GM19238 (cell line): ENCODE measurements at regions not wholly inside any gene's neighbourhood (a gene's known extent, or its start where the extent isn't known, plus 50 kb on each side); places are given as distances from the start of the nearest gene placed in this dataset.
A peak's percentile ranks its signal among the peaks of the same experiment; 100 is the strongest.

Experiments used
- DNase-seq: peaks from one replicate; pipeline ENCODE4 v3.0.0; 2011; ENCODE audit warnings: low spot score; ENCODE audit not compliant: insufficient read length

DNA sequence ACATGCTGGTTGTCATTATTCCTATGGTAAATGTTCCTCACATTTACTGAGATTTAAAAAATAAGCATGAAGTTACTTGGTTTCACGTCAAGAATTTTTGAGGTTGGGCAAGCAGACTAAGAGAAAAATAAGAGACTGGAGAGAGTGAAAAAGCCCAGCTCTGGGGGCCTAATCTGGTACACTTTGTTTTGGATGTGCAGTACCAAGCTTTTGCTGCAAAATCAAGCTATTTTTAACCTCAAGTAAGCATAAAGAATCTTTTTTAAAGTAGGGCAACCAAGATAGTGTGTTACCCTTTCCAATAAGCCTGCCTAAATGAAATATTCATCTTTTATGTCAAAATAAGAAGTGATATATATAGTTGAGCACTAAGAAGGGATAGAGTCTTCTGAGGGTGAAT is 79.4 kb upstream of the ARHGAP20 start:
- DNase-seq = no peak

DNA sequence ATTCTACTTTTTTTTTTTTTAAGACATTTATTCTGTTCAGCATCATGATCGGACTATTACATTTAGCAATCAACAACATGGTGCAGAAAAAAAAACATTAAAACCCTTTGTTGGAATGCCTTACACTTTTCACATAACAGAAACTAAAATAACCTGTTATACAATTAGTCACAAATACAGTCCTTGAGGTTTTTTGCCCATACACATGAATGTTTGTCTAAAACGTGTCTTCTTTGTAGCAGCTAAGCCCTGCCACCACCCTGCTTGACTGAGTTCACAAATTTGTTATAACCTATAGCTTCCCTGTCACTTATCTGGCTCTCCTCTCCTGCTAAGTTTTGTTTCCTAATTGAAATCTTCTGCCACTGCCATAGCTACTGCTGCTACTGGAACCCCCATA is 75.4 kb upstream of the ARHGAP20 start:
- no peak for DNase-seq

DNA sequence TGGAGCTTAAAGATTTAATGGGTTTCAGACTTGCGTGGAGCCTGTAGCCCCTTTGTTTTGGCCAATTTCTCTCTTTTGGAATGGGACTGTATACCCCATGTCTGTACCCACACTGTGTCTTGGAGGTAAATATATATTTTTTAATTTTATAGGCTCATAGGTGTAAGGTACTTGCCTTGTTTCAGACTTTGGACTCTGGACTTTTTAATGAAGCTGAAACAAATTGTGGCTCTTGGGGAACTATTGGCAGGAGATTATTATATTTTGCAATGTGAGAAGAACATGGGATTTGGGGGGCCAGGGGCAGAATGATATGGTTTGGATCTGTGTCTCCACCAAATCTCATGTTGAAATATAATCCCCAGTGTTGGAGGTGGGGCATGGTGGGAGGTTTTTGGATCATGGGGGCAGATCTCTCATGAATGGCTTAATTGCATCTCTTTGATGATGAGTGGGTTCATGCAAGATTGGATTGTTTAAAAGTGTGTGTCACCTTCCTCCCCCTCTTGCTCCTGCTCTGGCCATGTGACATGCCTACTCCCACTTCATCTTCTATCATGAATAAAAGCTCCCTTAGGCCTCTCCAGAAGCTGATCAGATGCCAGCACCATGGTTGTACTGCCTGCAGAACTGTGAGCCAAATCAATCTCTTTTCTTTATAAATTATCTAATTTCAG is 74.1 kb upstream of the ARHGAP20 start:
- DNase-seq = no peak

DNA sequence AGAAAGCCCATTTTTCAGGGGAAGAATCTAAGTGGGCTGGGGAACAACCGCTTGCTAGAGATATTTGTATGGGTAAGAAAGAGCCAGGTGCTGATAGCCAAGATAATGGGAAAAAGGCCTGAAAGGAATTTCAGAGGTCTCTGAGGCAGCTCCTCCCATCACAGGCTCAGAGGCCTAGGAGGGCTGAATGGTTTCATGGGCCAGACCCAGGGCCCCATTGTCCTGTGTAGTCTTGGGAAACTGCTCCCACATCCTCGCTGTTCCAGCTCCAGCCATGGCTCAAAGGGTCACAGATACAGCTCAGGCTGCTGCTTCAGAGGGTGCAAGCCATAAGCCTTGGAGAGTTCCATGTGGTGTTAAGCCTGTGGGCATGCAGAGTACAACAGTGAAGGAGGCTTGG is 73.2 kb upstream of the ARHGAP20 start:
- no peak for DNase-seq

DNA sequence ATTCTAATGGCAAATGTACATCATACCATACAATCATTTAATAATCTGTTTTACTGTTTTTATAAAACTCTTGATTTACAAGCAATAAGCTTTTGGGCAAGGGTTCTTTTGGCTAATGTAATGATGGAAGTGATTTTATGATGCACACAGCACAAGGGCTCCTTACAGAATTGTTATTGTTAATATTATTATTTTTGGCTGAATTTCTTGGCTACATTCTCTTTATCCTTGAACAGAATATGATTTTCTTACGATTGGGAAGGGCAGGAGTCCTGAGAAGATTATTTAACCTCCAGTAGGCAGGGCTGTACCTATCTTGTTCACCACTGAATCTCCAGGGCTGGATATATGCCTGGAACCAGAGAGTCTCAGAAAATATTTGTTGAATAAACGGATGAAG is 70.4 kb upstream of the ARHGAP20 start:
- no peak for DNase-seq

DNA sequence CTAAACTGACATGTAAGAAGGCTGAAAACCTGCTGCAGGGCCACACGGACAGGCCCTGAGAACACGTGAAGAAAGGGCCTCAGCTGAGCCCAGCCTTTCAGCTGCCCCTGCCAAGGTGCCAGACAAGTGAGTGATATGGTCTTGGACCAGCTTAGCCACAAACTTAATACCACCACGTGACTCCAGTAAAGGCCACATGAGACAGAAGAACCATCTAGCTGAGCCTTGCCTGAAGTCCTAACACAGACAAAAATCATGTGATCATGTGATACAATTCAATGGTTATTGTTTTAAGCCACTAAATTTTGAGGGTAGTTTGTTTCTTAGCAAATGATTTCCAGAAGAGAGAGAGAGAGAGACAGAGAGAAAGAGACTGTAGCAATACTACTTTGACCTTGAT is 66.9 kb upstream of the ARHGAP20 start:
- DNase-seq = no peak

DNA sequence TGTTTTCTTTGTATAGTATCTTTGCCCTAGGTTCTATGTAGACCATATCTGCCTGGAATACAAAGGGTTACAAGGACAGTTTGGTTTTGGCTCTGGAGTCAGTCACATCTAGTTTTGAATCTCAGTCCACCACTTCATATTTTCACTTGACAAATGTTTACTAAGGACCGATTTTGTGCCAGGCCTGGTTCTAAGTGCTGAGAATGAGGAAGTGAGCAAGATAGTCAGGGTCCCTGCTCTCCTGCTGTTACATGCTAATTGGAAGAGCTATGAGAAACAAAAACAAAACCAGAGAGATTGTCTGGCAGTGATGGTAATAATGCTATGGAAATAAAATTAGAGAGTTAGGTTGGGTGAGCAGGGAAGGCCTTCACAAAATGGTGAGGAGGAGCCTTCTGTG is 66.1 kb upstream of the ARHGAP20 start:
- peak; percentile 5 for DNase-seq

DNA sequence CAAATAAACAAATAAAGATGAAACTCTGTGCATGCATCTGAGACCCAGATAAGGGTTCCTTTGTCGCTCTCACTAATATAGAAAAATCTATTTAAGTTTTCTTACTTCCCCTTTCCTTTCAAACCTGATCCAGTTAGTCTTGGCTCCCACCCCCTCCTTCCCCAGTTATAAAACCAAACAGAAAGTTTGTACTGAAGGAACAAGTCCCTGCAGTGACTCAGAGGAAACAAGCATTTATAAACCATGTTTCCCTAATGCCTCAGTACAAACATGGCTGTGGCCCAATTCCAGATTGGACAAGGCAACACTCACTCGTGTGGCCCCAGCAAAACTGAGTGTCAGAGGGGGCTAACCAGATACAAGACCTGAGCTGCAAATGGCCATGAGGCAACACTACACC is 65.5 kb upstream of the ARHGAP20 start:
- no peak for DNase-seq

DNA sequence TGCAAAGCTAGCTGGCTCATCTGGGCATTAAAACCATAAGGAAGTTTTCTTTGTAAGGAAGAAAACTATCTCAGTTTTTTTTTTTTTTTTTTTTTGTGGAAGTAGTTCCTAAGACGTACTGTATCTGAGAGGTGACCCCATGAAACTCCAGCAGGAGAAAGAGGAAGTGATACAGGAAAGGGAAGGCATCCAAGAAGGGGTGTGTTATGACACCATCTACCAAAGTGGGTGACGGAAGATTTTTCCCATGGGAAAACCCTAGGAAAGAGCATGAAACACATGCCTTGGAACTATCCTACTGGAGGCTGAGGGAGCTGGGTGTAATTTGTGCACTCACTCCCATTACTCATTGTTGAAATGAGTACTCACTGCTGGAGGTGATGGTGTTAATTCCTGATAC is 63.8 kb upstream of the ARHGAP20 start:
- DNase-seq = no peak

DNA sequence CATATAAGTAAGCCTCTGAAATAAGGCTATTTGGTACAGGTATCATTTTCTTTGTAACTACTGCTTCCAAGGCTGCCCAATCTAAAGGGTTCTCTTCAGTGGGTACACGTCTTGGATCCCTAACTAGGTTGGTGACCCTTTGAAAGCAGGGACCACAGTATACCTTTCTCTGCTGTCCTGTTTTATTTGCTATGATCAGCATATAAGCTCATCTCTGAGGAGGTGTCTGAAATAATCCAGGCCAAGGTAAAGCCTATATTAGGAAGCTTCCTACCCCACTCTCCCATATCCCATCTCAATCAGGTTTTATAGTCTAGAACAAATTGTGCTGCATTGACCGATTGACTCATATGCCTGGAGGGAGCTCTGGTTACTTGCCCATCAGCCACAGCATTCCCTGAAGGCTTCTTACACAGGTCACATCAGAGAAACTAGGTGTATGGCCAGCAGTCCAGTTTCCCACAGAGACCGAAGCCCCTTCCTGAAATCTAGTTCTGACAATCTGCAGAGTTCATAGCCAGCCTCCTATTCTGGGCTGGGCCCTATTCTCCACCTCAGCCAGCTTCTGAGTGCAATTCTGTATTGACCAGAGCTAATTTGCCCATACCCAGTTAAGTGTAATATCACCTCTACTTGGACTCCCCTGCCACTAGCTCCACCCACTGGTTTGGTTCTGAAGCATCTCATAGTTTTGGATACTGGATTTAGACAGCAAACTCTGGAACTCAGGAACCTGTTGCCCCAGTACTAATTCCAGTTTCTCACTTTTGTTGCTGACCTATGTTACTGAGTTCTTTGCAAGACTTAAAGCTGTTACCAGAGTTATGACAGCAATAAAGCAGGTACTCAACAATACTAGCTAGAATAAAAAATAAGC is 62.1 kb upstream of the ARHGAP20 start:
- no peak for DNase-seq

DNA sequence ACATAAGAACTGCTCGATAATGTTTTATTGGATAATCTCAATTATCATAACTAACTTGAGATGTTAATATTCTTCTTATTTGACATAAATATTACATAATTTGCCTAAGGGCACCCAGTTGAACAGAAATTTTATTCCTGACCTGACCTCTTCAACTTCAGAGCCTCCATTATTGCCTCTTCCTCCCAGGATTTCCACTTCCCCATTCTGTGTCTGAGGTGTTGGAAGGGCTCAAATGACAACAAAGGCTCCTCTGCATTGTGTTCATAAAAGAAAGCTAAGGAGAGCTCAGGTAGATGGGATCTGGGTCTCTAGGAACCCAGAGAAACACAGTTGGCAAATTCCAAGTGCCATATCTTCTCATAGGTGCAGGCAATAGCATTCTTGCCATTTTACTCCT is 61.2 kb upstream of the ARHGAP20 start:
- no peak for DNase-seq

DNA sequence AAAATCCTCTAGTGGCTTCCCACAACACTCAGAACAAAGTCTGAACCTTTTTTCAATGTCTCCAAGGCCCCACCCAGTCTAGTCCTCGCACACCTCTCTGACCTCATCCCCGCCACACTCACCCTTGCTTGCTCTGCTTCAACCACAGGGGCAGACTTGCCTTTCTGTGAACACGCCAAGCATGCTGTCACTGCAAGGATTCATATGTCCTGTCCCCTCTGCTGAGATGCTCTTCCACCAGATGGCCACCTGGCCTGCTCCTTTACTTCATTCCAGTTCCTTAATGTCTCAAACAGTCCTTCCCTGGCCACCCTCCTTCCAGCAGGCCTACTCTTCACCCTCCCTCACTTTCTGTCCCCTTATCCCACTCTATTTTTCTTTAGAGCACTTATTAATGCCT is 60.6 kb upstream of the ARHGAP20 start:
- no peak for DNase-seq

DNA sequence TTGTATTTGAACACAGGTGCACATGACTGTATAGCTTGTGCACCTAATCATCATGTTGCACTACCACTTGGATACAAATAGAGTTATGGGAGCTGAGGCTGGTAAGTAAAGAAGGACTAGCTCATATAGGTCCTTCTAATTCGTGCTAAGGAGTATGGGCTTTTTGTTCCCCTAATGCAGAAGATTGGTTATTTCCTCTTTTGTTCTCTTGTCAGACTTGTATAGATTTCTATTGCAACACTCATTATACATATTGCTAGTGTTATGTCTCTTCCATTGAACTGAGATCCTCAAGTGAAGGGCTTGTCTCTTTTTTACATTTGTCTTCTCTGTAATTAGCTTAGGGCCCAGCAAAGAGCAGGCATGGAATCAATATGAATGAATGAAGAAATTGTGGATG is 54.1 kb upstream of the ARHGAP20 start:
- DNase-seq = no peak

DNA sequence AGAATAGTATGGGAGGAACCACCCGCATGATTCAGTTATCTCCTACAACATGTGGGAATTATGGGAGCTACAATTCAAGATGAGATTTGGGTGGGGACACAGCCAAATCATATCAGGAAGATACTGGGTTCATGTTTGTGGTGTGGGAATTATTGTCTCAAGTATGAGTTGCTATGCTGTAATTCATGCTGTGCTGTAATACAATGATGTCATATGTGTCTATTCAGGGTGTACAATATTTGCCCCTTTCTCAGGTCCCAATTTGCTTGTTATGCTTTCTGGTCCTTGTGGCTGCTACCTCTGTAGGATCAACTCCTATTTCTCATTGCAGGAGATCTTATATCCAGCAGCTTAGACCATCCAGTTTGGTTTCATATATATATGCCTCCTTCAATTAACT is 52.2 kb upstream of the ARHGAP20 start:
- DNase-seq = no peak

DNA sequence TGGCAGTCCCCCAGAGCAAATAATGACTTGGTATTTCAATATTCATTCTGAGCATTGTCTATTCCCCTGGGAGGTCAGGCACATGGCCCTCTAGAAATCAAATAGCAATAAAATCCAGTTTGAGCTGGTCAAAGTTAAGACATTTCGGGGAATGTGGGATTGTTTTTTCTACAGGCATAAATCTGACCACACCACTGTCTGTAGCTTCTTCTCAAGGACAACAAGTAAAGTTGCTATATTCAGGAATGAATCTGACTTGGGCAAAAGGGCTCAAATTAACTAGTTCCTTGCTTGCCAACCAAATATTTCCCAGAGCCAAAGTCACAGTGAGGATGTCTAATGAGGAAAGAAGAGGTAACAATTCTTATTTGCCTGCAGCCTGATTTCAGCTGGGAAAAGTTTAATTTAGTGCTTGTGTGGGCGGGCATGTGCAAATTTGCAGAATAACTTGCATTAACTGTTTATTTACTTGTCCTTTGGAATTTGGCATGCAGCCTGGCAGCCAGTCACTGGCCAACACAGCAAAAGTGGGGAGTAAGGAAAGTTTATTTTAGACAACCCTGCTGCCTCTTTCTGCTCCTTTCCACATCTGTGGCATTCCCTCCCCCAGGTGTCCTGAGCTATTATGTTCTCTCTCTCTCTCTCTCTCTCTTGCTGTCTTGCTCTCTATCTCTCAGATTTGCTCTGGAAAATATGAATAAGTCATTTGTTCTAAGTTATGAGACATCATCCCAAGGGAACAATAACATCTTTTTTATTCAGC is 51.2 kb upstream of the ARHGAP20 start:
- no peak for DNase-seq

DNA sequence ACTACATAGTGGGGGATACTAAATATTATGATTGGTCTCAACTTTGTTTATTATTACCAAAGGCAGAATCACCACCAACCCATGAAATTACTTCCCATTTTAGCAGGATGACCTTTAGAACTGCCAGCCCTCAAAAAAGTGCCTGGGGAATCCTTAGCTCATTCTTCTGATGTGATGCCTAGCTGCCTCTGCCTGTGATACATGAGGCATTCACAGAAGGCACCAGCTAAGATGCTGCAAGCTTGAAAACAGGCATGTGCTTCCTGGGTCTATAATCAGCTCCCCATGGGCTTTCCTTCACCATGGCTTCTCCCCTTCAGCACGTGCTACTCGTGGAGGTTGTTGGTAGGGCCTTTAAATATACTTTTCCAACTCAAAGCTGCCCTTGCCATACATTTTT is 50.4 kb upstream of the ARHGAP20 start:
- no peak for DNase-seq
